Vagina (tissue), 2 donors: ENCODE measurements at regions not wholly inside any gene's neighbourhood (a gene's known extent, or its start where the extent isn't known, plus 50 kb on each side); places are given as distances from the start of the nearest gene placed in this dataset.

Experiments used
- POLR2A ChIP-seq, 2 donors: fragments of 450-650 bp; IDR thresholded peaks; one replicate each; pipeline ENCODE4 v1.6.1; 2017; ENCODE audit warnings: antibody characterized with exemption in 2 of 2, mild to moderate bottlenecking in 2 of 2, moderate library complexity in 2 of 2
- TF ChIP-seq, protein P1 (sequence below), 3 experiments: fragments of 450-650 bp in 2 of 3; fragments of 200-600 bp in 1 of 3; sonication (generic) in 1 of 3; IDR thresholded peaks; one replicate each; pipeline ENCODE4 v1.5.1; 2017 to 2019; ENCODE audit warnings: antibody characterized with exemption in 3 of 3, mild to moderate bottlenecking in 2 of 3, moderate library complexity in 2 of 3

DNA sequence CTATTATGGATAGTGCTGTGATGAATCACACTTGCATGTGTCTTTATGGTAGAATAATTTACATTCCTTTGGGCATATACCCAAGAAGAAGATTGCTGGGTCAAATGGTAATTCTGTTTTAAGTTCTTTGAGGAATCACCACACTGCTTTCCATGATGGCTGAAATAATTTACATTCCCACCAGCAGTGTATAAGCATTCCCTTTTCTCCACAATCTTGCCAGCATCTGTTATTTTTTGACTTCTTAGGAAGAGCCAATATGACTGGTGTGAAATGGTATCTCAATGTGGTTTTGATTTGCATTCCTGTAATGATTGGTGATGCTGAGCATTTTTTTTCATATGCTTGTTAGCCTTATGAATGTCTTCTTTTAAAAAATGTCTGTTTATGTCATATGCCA lies 1120.2 kb downstream of the ARAP2 start:
- no peak for TF ChIP-seq POLR2A (IDR thresholded peaks at IDR 0.05)
- TF ChIP-seq, protein P1, sequence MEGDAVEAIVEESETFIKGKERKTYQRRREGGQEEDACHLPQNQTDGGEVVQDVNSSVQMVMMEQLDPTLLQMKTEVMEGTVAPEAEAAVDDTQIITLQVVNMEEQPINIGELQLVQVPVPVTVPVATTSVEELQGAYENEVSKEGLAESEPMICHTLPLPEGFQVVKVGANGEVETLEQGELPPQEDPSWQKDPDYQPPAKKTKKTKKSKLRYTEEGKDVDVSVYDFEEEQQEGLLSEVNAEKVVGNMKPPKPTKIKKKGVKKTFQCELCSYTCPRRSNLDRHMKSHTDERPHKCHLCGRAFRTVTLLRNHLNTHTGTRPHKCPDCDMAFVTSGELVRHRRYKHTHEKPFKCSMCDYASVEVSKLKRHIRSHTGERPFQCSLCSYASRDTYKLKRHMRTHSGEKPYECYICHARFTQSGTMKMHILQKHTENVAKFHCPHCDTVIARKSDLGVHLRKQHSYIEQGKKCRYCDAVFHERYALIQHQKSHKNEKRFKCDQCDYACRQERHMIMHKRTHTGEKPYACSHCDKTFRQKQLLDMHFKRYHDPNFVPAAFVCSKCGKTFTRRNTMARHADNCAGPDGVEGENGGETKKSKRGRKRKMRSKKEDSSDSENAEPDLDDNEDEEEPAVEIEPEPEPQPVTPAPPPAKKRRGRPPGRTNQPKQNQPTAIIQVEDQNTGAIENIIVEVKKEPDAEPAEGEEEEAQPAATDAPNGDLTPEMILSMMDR (IDR thresholded peaks at IDR 0.05), result no peak
